ENCODE measurements at regions not wholly inside any gene's neighbourhood (a gene's known extent, or its start where the extent isn't known, plus 50 kb on each side); places are given as distances from the start of the nearest gene placed in this dataset.
A peak's percentile ranks its signal among the peaks of the same experiment; 100 is the strongest.

- ChIA-PET CTCF (ENCODE audit: partially characterized antibody) (interaction anchor here (1.0 to 2.5 kb wide), 6 partner anchors 9 to 345 kb away, joined by 3 to 13 read pairs (median 4); no protein-coding TSS in a partner anchor), POLR2A (ENCODE audit: partially characterized antibody) (no interaction called here)
- Histone ChIP-seq H2BK12ac (ENCODE audit: low read depth, low read length) (no peak overlapping the region), H4K5ac (ENCODE audit: insufficient read length, low read depth, low read length) (no peak overlapping the region), H3K27ac (ENCODE audit: low read depth, low read length) (no peak overlapping the region), H2BK20ac (ENCODE audit: low read length) (no peak overlapping the region), H2BK5ac (ENCODE audit: low read depth, low read length) (no peak overlapping the region), H3K9me3 (ENCODE audit: insufficient read depth in 2 of 2, low read depth in 1 of 2, low read length in 1 of 2) (0 out of 4 replicates have a peak, but pooled peaks cover 0 to 2% of the 10 kb centered on the region in 2 experiments), H3K56ac (replicated peaks; ENCODE audit: insufficient read length, low read depth, low read length) (no peak overlapping the region), H4K8ac (ENCODE audit: extremely low read depth, insufficient read depth, low read length) (no peak overlapping the region), H3K23ac (ENCODE audit: insufficient read length) (no peak overlapping the region), H4K20me1 (replicated peaks in 1 of 2; ENCODE audit: control insufficient read depth in 1 of 2, insufficient read depth in 2 of 2, low read length in 2 of 2) (no peaks in the 10 kb centered on the region), H3K36me3 (ENCODE audit: control insufficient read depth in 2 of 4, insufficient read depth in 4 of 4, low read length in 3 of 4) (no peaks in the 10 kb centered on the region), H3K27me3 (replicated peaks in 1 of 4; ENCODE audit: control insufficient read depth in 3 of 4, extremely low read depth in 1 of 4, insufficient read depth in 3 of 4, low read length in 3 of 4) (no peaks in the 10 kb centered on the region), H3K23me2 (ENCODE audit: low read depth, low read length) (no peaks in the 10 kb centered on the region), H4K91ac (replicated peaks; ENCODE audit: insufficient read length, low read length) (no peak overlapping the region), H3K18ac (ENCODE audit: extremely low read depth, low read length) (no peak overlapping the region), H2AFZ (ENCODE audit: low read length) (no peak overlapping the region), H3K4me1 (replicated peaks in 1 of 4; ENCODE audit: control insufficient read depth in 3 of 4, insufficient read depth in 4 of 4, low read length in 3 of 4) (no peaks in the 10 kb centered on the region), H3K4me2 (ENCODE audit: insufficient read depth in 1 of 2, low read depth in 2 of 2, low read length in 2 of 2) (no peak overlapping the region), H2AK5ac (ENCODE audit: low read depth, low read length) (no peak overlapping the region), H3K4me3 (ENCODE audit: extremely low read depth in 1 of 4, insufficient read depth in 2 of 4, low read depth in 3 of 4, low read length in 4 of 4) (no peak overlapping the region), H2BK120ac (replicated peaks; ENCODE audit: low read depth, low read length) (no peak overlapping the region), H3K4ac (replicated peaks; ENCODE audit: insufficient read length, low read depth, low read length) (no peak overlapping the region), H2BK15ac (ENCODE audit: low read length) (no peak overlapping the region), H3K14ac (ENCODE audit: insufficient read length) (no peak overlapping the region), H3K9ac (replicated peaks in 1 of 4; ENCODE audit: extremely low read depth in 1 of 4, low read depth in 3 of 4, low read length in 3 of 4) (no peak overlapping the region), H3K79me1 (ENCODE audit: low read depth, low read length) (no peaks in the 10 kb centered on the region), H3K79me2 (ENCODE audit: control insufficient read depth in 1 of 2, insufficient read depth in 2 of 2, low read length in 2 of 2) (no peaks in the 10 kb centered on the region)
- FAIRE-seq: peak; percentile 94
- DNase-seq (ENCODE audit: low read depth in 1 of 2, low spot score in 2 of 2): peak in 1 of 2 experiments; percentile 69
- 70% methylated on average over 7 of the region's 7 CpGs; no CpG with 5 or more reads in 1 of the 2 experiments for WGBS, 2 experiments (ENCODE audit: extremely low coverage in 1 of 2, insufficient coverage in 1 of 2, insufficient read length in 1 of 2, insufficient replicate concordance in 2 of 2, low coverage in 1 of 2, low lambda C conversion rate in 2 of 2, missing lambda C conversion rate in 1 of 2)
- TF ChIP-seq TEAD4 (IDR thresholded peaks at IDR 0.05; ENCODE audit: low read depth, low read length) (no peak), CREB1 (IDR thresholded peaks at IDR 0.05) (no peak), RFX5 (IDR thresholded peaks at IDR 0.05; ENCODE audit: borderline replicate concordance, low read depth, low read length) (no peak), CEBPB (IDR thresholded peaks at IDR 0.05; ENCODE audit: low read depth, low read length) (no peak), POU5F1 (IDR thresholded peaks at IDR 0.05; ENCODE audit: low read depth, low read length) (no peak), FOSL1 (IDR thresholded peaks at IDR 0.05; ENCODE audit: insufficient read depth, low read depth, low read length) (no peak), POLR2AphosphoS5 (IDR thresholded peaks at IDR 0.05; ENCODE audit: low read depth, low read length) (no peak), SIX5 (IDR thresholded peaks at IDR 0.05; ENCODE audit: low read depth, low read length) (no peak), JUN (IDR thresholded peaks at IDR 0.05; ENCODE audit: low read depth, low read length) (no peak), EGR1 (IDR thresholded peaks at IDR 0.05; ENCODE audit: borderline replicate concordance, low read depth, low read length) (no peak), NRF1 (IDR thresholded peaks at IDR 0.05; ENCODE audit: low read depth, low read length) (no peak), USF2 (IDR thresholded peaks at IDR 0.05; ENCODE audit: low read length) (peak; percentile 74), CHD2 (IDR thresholded peaks at IDR 0.05; ENCODE audit: low read length) (no peak)
- TF ChIP-seq, protein P1, sequence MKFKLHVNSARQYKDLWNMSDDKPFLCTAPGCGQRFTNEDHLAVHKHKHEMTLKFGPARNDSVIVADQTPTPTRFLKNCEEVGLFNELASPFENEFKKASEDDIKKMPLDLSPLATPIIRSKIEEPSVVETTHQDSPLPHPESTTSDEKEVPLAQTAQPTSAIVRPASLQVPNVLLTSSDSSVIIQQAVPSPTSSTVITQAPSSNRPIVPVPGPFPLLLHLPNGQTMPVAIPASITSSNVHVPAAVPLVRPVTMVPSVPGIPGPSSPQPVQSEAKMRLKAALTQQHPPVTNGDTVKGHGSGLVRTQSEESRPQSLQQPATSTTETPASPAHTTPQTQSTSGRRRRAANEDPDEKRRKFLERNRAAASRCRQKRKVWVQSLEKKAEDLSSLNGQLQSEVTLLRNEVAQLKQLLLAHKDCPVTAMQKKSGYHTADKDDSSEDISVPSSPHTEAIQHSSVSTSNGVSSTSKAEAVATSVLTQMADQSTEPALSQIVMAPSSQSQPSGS (IDR thresholded peaks at IDR 0.05; ENCODE audit: low read length): no peak
Measured at GRCh38 chr14:89013098-89013504, 188.7 kb downstream of the TTC8 start.

Data from H1 (cell line).